Stomach (tissue), 4 donors: ENCODE measurements at regions not wholly inside any gene's neighbourhood (a gene's known extent, or its start where the extent isn't known, plus 50 kb on each side); places are given as distances from the start of the nearest gene placed in this dataset.

Experiments used
- CTCF ChIP-seq, 7 experiments: fragments of 450-650 bp in 4 of 7; fragments of 200-600 bp in 3 of 7; sonication (generic) in 3 of 7; IDR thresholded peaks; one replicate each; pipeline ENCODE4 v1.5.1; 2016 to 2019; ENCODE audit warnings: antibody characterized with exemption in 7 of 7, control low read depth in 2 of 7, mild to moderate bottlenecking in 1 of 7
- POLR2A ChIP-seq, 4 donors: fragments of 450-650 bp; IDR thresholded peaks; one replicate each; pipeline ENCODE4 v1.6.1; 2016; ENCODE audit warnings: antibody characterized with exemption in 4 of 4, control low read depth in 2 of 4, mild to moderate bottlenecking in 1 of 4, moderate library complexity in 1 of 4

GRCh38 chr16:73140929-73141328, 93.0 kb upstream of the ZFHX3 start:
- TF ChIP-seq CTCF (IDR thresholded peaks at IDR 0.05), result no peak
- no peak for TF ChIP-seq POLR2A (IDR thresholded peaks at IDR 0.05)
